Peyer's patch (tissue), 2 donors: ENCODE measurements at regions not wholly inside any gene's neighbourhood (a gene's known extent, or its start where the extent isn't known, plus 50 kb on each side); places are given as distances from the start of the nearest gene placed in this dataset.

ENCODE experiments used
- small RNA-seq, 2 donors: library from RNA; depleted of rRNA; stranded (forward); fragments of <200 nt; gene quantifications; one replicate each; pipeline ENCODE3, GENCODE V24; 2016

Small RNAs in the stretch of these regions (small RNA-seq; reads per million reads assigned to genes)
- gene AL133393.1 (0 reads per million in 2 donors), gene RNA5SP202 (11.4 to 13.9 reads per million in 2 donors)
